Liver (tissue), 8 donors: ENCODE measurements at regions not wholly inside any gene's neighbourhood (a gene's known extent, or its start where the extent isn't known, plus 50 kb on each side); places are given as distances from the start of the nearest gene placed in this dataset.

Experiments
- DNase-seq: peaks from one replicate; pipeline ENCODE4 v3.0.0-alpha.2; 2017; ENCODE audit warnings: low spot score
- H3K27ac ChIP-seq, 2 donors: one replicate each; pipeline ENCODE4 v1.7.0; 2013; ENCODE audit warnings: inconsistent platforms in 2 of 2, low read length in 2 of 2, control low read depth in 1 of 2, low read depth in 1 of 2, mild to moderate bottlenecking in 1 of 2
- H3K27me3 ChIP-seq, 4 donors: one replicate each; pipeline versions ENCODE4 v1.6.1 to v1.7.0; 2013; ENCODE audit warnings: low read length in 3 of 4, inconsistent platforms in 1 of 4, mild to moderate bottlenecking in 1 of 4, moderate library complexity in 1 of 4; ENCODE audit not compliant: control insufficient read depth in 4 of 4, insufficient read depth in 4 of 4
- H3K36me3 ChIP-seq, 4 donors: one replicate each; pipeline versions ENCODE4 v1.6.1 to v1.7.0; 2013; ENCODE audit warnings: low read length in 3 of 4, mild to moderate bottlenecking in 3 of 4, low read depth in 1 of 4, moderate library complexity in 1 of 4; ENCODE audit not compliant: control insufficient read depth in 4 of 4, insufficient read depth in 3 of 4
- H3K4me1 ChIP-seq, 4 donors: one replicate each; pipeline versions ENCODE4 v1.6.1 to v1.7.0; 2013; ENCODE audit warnings: low read length in 3 of 4, mild to moderate bottlenecking in 3 of 4, moderate library complexity in 1 of 4; ENCODE audit not compliant: control insufficient read depth in 4 of 4, insufficient read depth in 4 of 4
- H3K4me3 ChIP-seq, 3 donors: one replicate each; pipeline versions ENCODE4 v1.6.1 to v1.7.0; 2013; ENCODE audit warnings: low read length in 3 of 3, control low read depth in 1 of 3, low read depth in 1 of 3, mild to moderate bottlenecking in 1 of 3
- H3K9ac ChIP-seq, 2 donors: one replicate each; pipeline ENCODE4 v1.7.0; 2013; ENCODE audit warnings: low read length in 2 of 2, mild to moderate bottlenecking in 2 of 2, moderate library complexity in 2 of 2, control low read depth in 1 of 2, low read depth in 1 of 2
- H3K9me3 ChIP-seq, 4 donors: one replicate each; pipeline versions ENCODE4 v1.6.1 to v1.7.0; 2013; ENCODE audit warnings: low read length in 3 of 4; ENCODE audit not compliant: control insufficient read depth in 4 of 4
- ATF3 ChIP-seq: IDR thresholded peaks from 2 replicates; pipeline ENCODE4 v1.6.1; 2016; ENCODE audit warnings: antibody characterized with exemption
- CTCF ChIP-seq: fragments of 150-350 bp; IDR thresholded peaks from 2 replicates; pipeline ENCODE4 v1.5.1; 2017; ENCODE audit warnings: improper control_type of control experiment, low read depth, low read length; ENCODE audit not compliant: missing input control
- EGR1 ChIP-seq, 2 donors: IDR thresholded peaks; 2 replicates each; pipeline ENCODE4 v1.6.1; 2016 to 2018; ENCODE audit warnings: antibody characterized with exemption in 2 of 2, low read depth in 2 of 2
- FOXA2 ChIP-seq: IDR thresholded peaks from 2 replicates; pipeline ENCODE4 v1.6.1; 2016; ENCODE audit warnings: antibody characterized with exemption
- GABPA ChIP-seq, 2 donors: IDR thresholded peaks in 1 of 2; conservative IDR thresholded peaks in 1 of 2; 2 replicates each; pipeline ENCODE4 v1.6.1; 2016; ENCODE audit warnings: antibody characterized with exemption in 2 of 2, mild to moderate bottlenecking in 1 of 2, moderate library complexity in 1 of 2
- HNF4A ChIP-seq, 2 donors: conservative IDR thresholded peaks; 2 replicates each; pipeline ENCODE4 v1.6.1; 2016; ENCODE audit warnings: antibody characterized with exemption in 2 of 2, mild to moderate bottlenecking in 2 of 2
- HNF4G ChIP-seq: IDR thresholded peaks from 2 replicates; pipeline ENCODE4 v1.6.1; 2016; ENCODE audit warnings: antibody characterized with exemption
- JUND ChIP-seq, 2 donors: IDR thresholded peaks; 2 replicates each; pipeline ENCODE4 v1.6.1; 2016; ENCODE audit warnings: antibody characterized with exemption in 2 of 2
- MAX ChIP-seq: IDR thresholded peaks from 2 replicates; pipeline ENCODE4 v1.6.1; 2016; ENCODE audit warnings: antibody characterized with exemption
- NR2F2 ChIP-seq: IDR thresholded peaks from 2 replicates; pipeline ENCODE4 v1.6.1; 2016; ENCODE audit warnings: antibody characterized with exemption
- RAD21 ChIP-seq, 2 donors: IDR thresholded peaks; 2 replicates each; pipeline ENCODE4 v1.6.1; 2016; ENCODE audit warnings: antibody characterized with exemption in 2 of 2, mild to moderate bottlenecking in 2 of 2
- REST ChIP-seq: IDR thresholded peaks from 2 replicates; pipeline ENCODE4 v1.6.1; 2016; ENCODE audit warnings: antibody characterized with exemption, mild to moderate bottlenecking
- RXRA ChIP-seq, 2 donors: IDR thresholded peaks; 2 replicates each; pipeline ENCODE4 v1.6.1; 2017 to 2018; ENCODE audit warnings: antibody characterized with exemption in 2 of 2, mild to moderate bottlenecking in 1 of 2
- SP1 ChIP-seq: IDR thresholded peaks from 2 replicates; pipeline ENCODE4 v1.6.1; 2018; ENCODE audit warnings: antibody characterized with exemption, mild to moderate bottlenecking
- TAF1 ChIP-seq: conservative IDR thresholded peaks from 2 replicates; pipeline ENCODE4 v1.6.1; 2016; ENCODE audit warnings: antibody characterized with exemption, mild to moderate bottlenecking
- YY1 ChIP-seq: IDR thresholded peaks from 2 replicates; pipeline ENCODE4 v1.6.1; 2016; ENCODE audit warnings: antibody characterized with exemption, mild to moderate bottlenecking
- ZBTB33 ChIP-seq: IDR thresholded peaks from 2 replicates; pipeline ENCODE4 v1.6.1; 2016; ENCODE audit warnings: antibody characterized with exemption
- WGBS: extraction: QIAGEN DNeasy Blood & Tissue Kit; methylation state at CpG from one replicate; pipeline ENCODE4 v1.1.7; 2013; 5-methylcytosine and 5-hydroxymethylcytosine counted together
- donor health status: healthy.
- donor health status: healthy.
- donor health status: healthy.
- donor health status: healthy.
- donor health status: healthy.

- no peak overlapping the region for H3K4me3 ChIP-seq
- H3K4me1 ChIP-seq: no peaks in the 10 kb centered on the region
- H3K9ac ChIP-seq: no peak overlapping the region
- TF ChIP-seq MAX: no peak
- TF ChIP-seq ZBTB33: no peak
- TF ChIP-seq RAD21 (IDR thresholded peaks at IDR 0.05): no peak
- TF ChIP-seq JUND (IDR thresholded peaks at IDR 0.05): no peak
- TF ChIP-seq TAF1: no peak
- no peak for TF ChIP-seq CTCF
- no peak for TF ChIP-seq HNF4A (conservative IDR thresholded peaks at IDR 0.05)
- no peak for TF ChIP-seq GABPA (IDR thresholded peaks at IDR 0.05 in 1 of 2, conservative IDR thresholded peaks at IDR 0.05 in 1 of 2)
- TF ChIP-seq EGR1 (IDR thresholded peaks at IDR 0.05; ENCODE audit: low read depth in 2 of 2): no peak
- TF ChIP-seq REST: no peak
- no peak for TF ChIP-seq SP1
- TF ChIP-seq YY1: no peak
- no peak for TF ChIP-seq NR2F2
- no peaks in the 10 kb centered on the region for H3K9me3 ChIP-seq
- no peaks in the 10 kb centered on the region for H3K36me3 ChIP-seq
- 87% methylated on average over 3 of the region's 3 CpGs for WGBS
- H3K27ac ChIP-seq: no peak overlapping the region
- H3K27me3 ChIP-seq: peaks cover 0 to 2% (median 0%) of the 10 kb centered on the region in 4 donors
- no peak for DNase-seq
Measured at GRCh38 chr7:51455086-51455485, 138.5 kb upstream of the COBL start.

- Histone ChIP-seq H3K9ac (no peak overlapping the region), H3K36me3 (no peaks in the 10 kb centered on the region), H3K27me3 (peaks cover 0 to 2% (median 0%) of the 10 kb centered on the region in 4 donors), H3K9me3 (no peaks in the 10 kb centered on the region), H3K4me1 (no peaks in the 10 kb centered on the region), H3K4me3 (no peak overlapping the region), H3K27ac (no peak overlapping the region)
- TF ChIP-seq RAD21 (IDR thresholded peaks at IDR 0.05) (no peak), JUND (IDR thresholded peaks at IDR 0.05) (no peak), REST (no peak), GABPA (IDR thresholded peaks at IDR 0.05 in 1 of 2, conservative IDR thresholded peaks at IDR 0.05 in 1 of 2) (no peak), RXRA (IDR thresholded peaks at IDR 0.05) (no peak), HNF4G (no peak), TAF1 (no peak), EGR1 (IDR thresholded peaks at IDR 0.05; ENCODE audit: low read depth in 2 of 2) (no peak), CTCF (no peak), ATF3 (no peak), NR2F2 (no peak), MAX (no peak), FOXA2 (no peak)
- 97% methylated on average over 1 of the region's 1 CpG for WGBS
- DNase-seq: no peak
Measured at GRCh38 chr7:51452694-51453093, 136.1 kb upstream of the COBL start.
